H9 (cell line): ENCODE measurements at regions not wholly inside any gene's neighbourhood (a gene's known extent, or its start where the extent isn't known, plus 50 kb on each side); places are given as distances from the start of the nearest gene placed in this dataset.
"Not testable (repeated sequence)": the region's sequence is repeated elsewhere in the genome, so short reads cannot be mapped to it uniquely, and the experiment has no call there.

Experiments used
- DNase-seq: peaks from one replicate; pipeline ENCODE4 v3.0.0-alpha.2; 2017
- H2AFZ ChIP-seq: one replicate; pipeline ENCODE4 v1.6.1; 2013; ENCODE audit warnings: mild to moderate bottlenecking, low read length, control low read depth, moderate library complexity
- H2AK5ac ChIP-seq: 2 replicates; pipeline ENCODE4 v1.6.1; 2013; ENCODE audit warnings: low read length, control low read depth, mixed read lengths; ENCODE audit not compliant: insufficient read length
- H2BK120ac ChIP-seq: one replicate; pipeline ENCODE4 v1.6.1; 2013; ENCODE audit warnings: low read depth, mild to moderate bottlenecking, low read length, control low read depth, inconsistent platforms; ENCODE audit not compliant: poor library complexity, severe bottlenecking
- H2BK12ac ChIP-seq: 2 replicates; pipeline ENCODE4 v1.6.1; 2013; ENCODE audit warnings: low read length, control low read depth, mixed read lengths, low read depth; ENCODE audit not compliant: insufficient read length
- H2BK15ac ChIP-seq: 2 replicates; pipeline ENCODE4 v1.6.1; 2013; ENCODE audit warnings: low read depth, low read length, control low read depth
- H2BK20ac ChIP-seq: one replicate; pipeline ENCODE4 v1.6.1; 2013; ENCODE audit warnings: low read depth, mild to moderate bottlenecking, low read length, control low read depth, inconsistent platforms; ENCODE audit not compliant: poor library complexity, severe bottlenecking
- H2BK5ac ChIP-seq: 2 replicates; pipeline ENCODE4 v1.6.1; 2013; ENCODE audit warnings: low read length, control low read depth, mixed read lengths; ENCODE audit not compliant: insufficient read length
- H3K14ac ChIP-seq: 2 replicates; pipeline ENCODE4 v1.6.1; 2013; ENCODE audit warnings: low read length, control low read depth; ENCODE audit not compliant: insufficient read depth
- H3K18ac ChIP-seq: 2 replicates; pipeline ENCODE4 v1.6.1; 2013; ENCODE audit warnings: low read depth, mild to moderate bottlenecking, mixed read lengths, low read length, control low read depth; ENCODE audit not compliant: insufficient read length
- H3K23ac ChIP-seq: 2 replicates; pipeline ENCODE4 v1.6.1; 2013; ENCODE audit warnings: low read length, control low read depth, mixed read lengths, low read depth; ENCODE audit not compliant: insufficient read length
- H3K23me2 ChIP-seq: 2 replicates; pipeline ENCODE4 v1.6.1; 2013; ENCODE audit warnings: low read depth, mild to moderate bottlenecking, mixed read lengths, low read length, control low read depth; ENCODE audit not compliant: insufficient read length, poor library complexity, severe bottlenecking
- H3K27ac ChIP-seq: 2 replicates; pipeline ENCODE4 v1.5.1; 2013; ENCODE audit warnings: low read length, control low read depth, mixed read lengths, low read depth; ENCODE audit not compliant: insufficient read length
- H3K27me3 ChIP-seq: 2 replicates; pipeline ENCODE4 v1.6.1; 2013; ENCODE audit warnings: low read length, control low read depth, inconsistent platforms; ENCODE audit not compliant: insufficient read depth
- H3K4ac ChIP-seq: 2 replicates; pipeline ENCODE4 v1.6.1; 2013; ENCODE audit warnings: low read depth, mild to moderate bottlenecking, control low read depth, inconsistent platforms, low read length, moderate library complexity
- H3K4me1 ChIP-seq: 2 replicates; pipeline ENCODE4 v1.6.1; 2013; ENCODE audit warnings: low read length, control low read depth, inconsistent platforms; ENCODE audit not compliant: insufficient read depth
- H3K4me2 ChIP-seq: 2 replicates; pipeline ENCODE4 v1.6.1; 2013; ENCODE audit warnings: low read length, control low read depth, mixed read lengths; ENCODE audit not compliant: insufficient read length, insufficient read depth
- H3K56ac ChIP-seq: 2 replicates; pipeline ENCODE4 v1.6.1; 2013; ENCODE audit warnings: low read depth, mild to moderate bottlenecking, mixed read lengths, low read length, control low read depth; ENCODE audit not compliant: insufficient read length
- H3K79me1 ChIP-seq: 2 replicates; pipeline ENCODE4 v1.6.1; 2013; ENCODE audit warnings: low read depth, mild to moderate bottlenecking, moderate library complexity, low read length, control low read depth, inconsistent platforms; ENCODE audit not compliant: insufficient read depth, poor library complexity, severe bottlenecking
- H3K79me2 ChIP-seq: 2 replicates; pipeline ENCODE4 v1.6.1; 2013; ENCODE audit warnings: low read length, control low read depth, inconsistent platforms; ENCODE audit not compliant: insufficient read depth
- H3K9ac ChIP-seq: 2 replicates; pipeline ENCODE4 v1.6.1; 2013; ENCODE audit warnings: low read length, control low read depth, mixed read lengths; ENCODE audit not compliant: insufficient read length; ENCODE audit errors: extremely low read depth
- H3K9me3 ChIP-seq: one replicate; pipeline ENCODE4 v1.6.1; 2013; ENCODE audit warnings: low read depth, low read length, inconsistent platforms; ENCODE audit not compliant: control insufficient read depth
- H3T11ph ChIP-seq: one replicate; pipeline ENCODE4 v1.6.1; 2013; ENCODE audit warnings: mild to moderate bottlenecking, low read length, control low read depth, inconsistent platforms
- H4K20me1 ChIP-seq: one replicate; pipeline ENCODE4 v1.6.1; 2013; ENCODE audit not compliant: control insufficient read depth, insufficient read length, insufficient read depth
- H4K5ac ChIP-seq: 2 replicates; pipeline ENCODE4 v1.6.1; 2013; ENCODE audit warnings: low read depth, mild to moderate bottlenecking, mixed read lengths, low read length, control low read depth; ENCODE audit not compliant: insufficient read length
- H4K8ac ChIP-seq: replicated peaks from 2 replicates; pipeline ENCODE4 v1.6.1; 2013; ENCODE audit warnings: low read length, control low read depth, mixed read lengths, low read depth; ENCODE audit not compliant: insufficient read length
- H4K91ac ChIP-seq: 2 replicates; pipeline ENCODE4 v1.6.1; 2013; ENCODE audit warnings: low read depth, mild to moderate bottlenecking, moderate library complexity, mixed read lengths, low read length, control low read depth; ENCODE audit not compliant: insufficient read length
- H3K27ac Mint-ChIP-seq, 3 experiments: 2 replicates in 2 of 3; 3 replicates in 1 of 3; pipeline ENCODE4 v1.8.0; 2020 to 2021; ENCODE audit warnings: mixed read lengths in 3 of 3, mild to moderate bottlenecking in 1 of 3, moderate library complexity in 1 of 3
- H3K27me3 Mint-ChIP-seq: 2 replicates; pipeline ENCODE4 v1.8.0; 2021; ENCODE audit warnings: low read depth, mild to moderate bottlenecking, moderate library complexity, mixed read lengths
- H3K36me3 Mint-ChIP-seq, 3 experiments: 2 replicates in 2 of 3; 3 replicates in 1 of 3; pipeline ENCODE4 v1.8.0; 2020 to 2021; ENCODE audit warnings: low read depth in 3 of 3, mixed read lengths in 3 of 3; ENCODE audit not compliant: insufficient read depth in 1 of 3
- H3K4me1 Mint-ChIP-seq, 2 experiments: 2 replicates each; pipeline ENCODE4 v1.8.0; 2020; ENCODE audit warnings: mixed read lengths in 2 of 2
- H3K4me3 Mint-ChIP-seq, 2 experiments: 2 replicates in 1 of 2; 3 replicates in 1 of 2; pipeline ENCODE4 v1.8.0; 2020 to 2021; ENCODE audit warnings: mild to moderate bottlenecking in 2 of 2, mixed read lengths in 2 of 2, moderate library complexity in 1 of 2
- H3K9me3 Mint-ChIP-seq, 2 experiments: 2 replicates in 1 of 2; 3 replicates in 1 of 2; pipeline ENCODE4 v1.8.0; 2020; ENCODE audit warnings: mild to moderate bottlenecking in 2 of 2, mixed read lengths in 2 of 2, moderate library complexity in 1 of 2
- WGBS: extraction: QIAGEN DNeasy Blood & Tissue Kit; methylation state at CpG from one replicate; pipeline ENCODE4 v1.1.7; 2013; ENCODE audit warnings: missing lambda C conversion rate, low lambda C conversion rate, mixed read lengths; ENCODE audit not compliant: insufficient read length; ENCODE audit errors: extremely low coverage; 5-methylcytosine and 5-hydroxymethylcytosine counted together
- TF ChIP-seq, protein P1 (sequence below): fragments of 200-600 bp; sonication (generic); conservative IDR thresholded peaks from 3 replicates; pipeline ENCODE4 v1.8.0; 2021; ENCODE audit warnings: antibody characterized with exemption, mild to moderate bottlenecking

DNA sequence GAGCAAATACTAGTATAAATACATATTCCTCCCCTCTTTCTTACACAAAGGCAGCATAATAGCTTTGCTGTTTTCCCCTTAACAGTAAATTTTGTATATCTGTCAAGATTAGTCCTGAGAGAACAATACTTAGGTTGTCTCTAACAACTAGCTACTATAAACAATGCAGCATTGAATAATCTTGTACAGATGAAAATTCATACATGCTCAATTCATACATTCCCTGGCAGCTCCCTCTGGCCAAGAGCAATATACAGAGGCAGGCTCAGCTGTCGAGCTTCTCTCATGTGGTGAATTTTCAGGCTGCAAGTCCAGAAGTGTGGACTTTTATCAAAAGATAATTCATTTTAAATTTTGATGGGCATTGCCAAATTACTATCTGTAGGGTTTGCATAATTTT lies 81.2 kb upstream of the PTH start:
- Mint-ChIP-seq H3K9me3 (peaks cover 19 to 30% of the 10 kb centered on the region in 2 experiments), H3K36me3 (peaks cover 1 to 15% (median 13%) of the 10 kb centered on the region in 3 experiments; a peak in 6 of 7 replicates), H3K27me3 (peaks cover 3% of the 10 kb centered on the region), H3K4me3 (no peak overlapping the region), H3K27ac (no peak overlapping the region), H3K4me1 (no peaks in the 10 kb centered on the region)
- no peak overlapping the region for H2BK15ac ChIP-seq
- no peak overlapping the region for H3K56ac ChIP-seq
- H3K4ac ChIP-seq: no peak overlapping the region
- H2BK120ac ChIP-seq: no peak overlapping the region
- no peak overlapping the region for H2BK5ac ChIP-seq
- H2AK5ac ChIP-seq: no peak overlapping the region
- no peaks in the 10 kb centered on the region for H3K23me2 ChIP-seq
- no peak overlapping the region for H2BK12ac ChIP-seq
- no peak overlapping the region for H3K18ac ChIP-seq
- no peak overlapping the region for H4K5ac ChIP-seq
- H3T11ph ChIP-seq: no peak overlapping the region
- H3K4me1 ChIP-seq: no peaks in the 10 kb centered on the region
- no peaks in the 10 kb centered on the region for H3K9me3 ChIP-seq
- H3K23ac ChIP-seq: no peak overlapping the region
- no peak overlapping the region for H4K8ac ChIP-seq
- no peak overlapping the region for H3K9ac ChIP-seq
- H2AFZ ChIP-seq: no peak overlapping the region
- no peak overlapping the region for H2BK20ac ChIP-seq
- H3K27me3 ChIP-seq: no peaks in the 10 kb centered on the region; the same call in 1 of the 2 replicates
- no peak overlapping the region for H3K14ac ChIP-seq
- no peaks in the 10 kb centered on the region for H4K20me1 ChIP-seq
- no CpG with 5 or more reads among the region's 1 CpG for WGBS
- H3K4me2 ChIP-seq: no peak overlapping the region
- no peak for DNase-seq
- no peak overlapping the region for H3K27ac ChIP-seq
- no peaks in the 10 kb centered on the region for H3K79me2 ChIP-seq
- H4K91ac ChIP-seq: no peak overlapping the region
- H3K79me1 ChIP-seq: no peaks in the 10 kb centered on the region
- TF ChIP-seq, protein P1, sequence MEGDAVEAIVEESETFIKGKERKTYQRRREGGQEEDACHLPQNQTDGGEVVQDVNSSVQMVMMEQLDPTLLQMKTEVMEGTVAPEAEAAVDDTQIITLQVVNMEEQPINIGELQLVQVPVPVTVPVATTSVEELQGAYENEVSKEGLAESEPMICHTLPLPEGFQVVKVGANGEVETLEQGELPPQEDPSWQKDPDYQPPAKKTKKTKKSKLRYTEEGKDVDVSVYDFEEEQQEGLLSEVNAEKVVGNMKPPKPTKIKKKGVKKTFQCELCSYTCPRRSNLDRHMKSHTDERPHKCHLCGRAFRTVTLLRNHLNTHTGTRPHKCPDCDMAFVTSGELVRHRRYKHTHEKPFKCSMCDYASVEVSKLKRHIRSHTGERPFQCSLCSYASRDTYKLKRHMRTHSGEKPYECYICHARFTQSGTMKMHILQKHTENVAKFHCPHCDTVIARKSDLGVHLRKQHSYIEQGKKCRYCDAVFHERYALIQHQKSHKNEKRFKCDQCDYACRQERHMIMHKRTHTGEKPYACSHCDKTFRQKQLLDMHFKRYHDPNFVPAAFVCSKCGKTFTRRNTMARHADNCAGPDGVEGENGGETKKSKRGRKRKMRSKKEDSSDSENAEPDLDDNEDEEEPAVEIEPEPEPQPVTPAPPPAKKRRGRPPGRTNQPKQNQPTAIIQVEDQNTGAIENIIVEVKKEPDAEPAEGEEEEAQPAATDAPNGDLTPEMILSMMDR: no peak

DNA sequence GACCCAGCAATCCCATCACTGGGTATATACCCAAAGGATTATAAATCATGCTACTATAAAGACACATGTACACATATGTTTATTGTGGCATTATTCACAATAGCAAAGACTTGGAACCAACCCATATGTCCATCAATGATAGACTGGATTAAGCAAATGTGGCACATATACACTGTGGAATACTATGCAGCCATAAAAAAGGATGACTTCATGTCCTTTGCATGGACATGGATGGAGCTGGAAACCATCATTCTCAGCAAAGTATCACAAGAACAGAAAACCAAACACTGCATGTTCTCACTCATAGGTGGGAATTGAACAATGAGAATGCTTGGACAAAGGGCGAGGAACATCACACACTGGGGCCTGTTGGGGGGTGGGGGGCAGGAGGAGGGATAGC lies 79.6 kb upstream of the PTH start:
- H3K27ac ChIP-seq, H2BK15ac ChIP-seq, H3K79me1 ChIP-seq, H3K23me2 ChIP-seq, H3T11ph ChIP-seq, H3K18ac ChIP-seq, H3K4me2 ChIP-seq, H3K9me3 ChIP-seq, H2BK120ac ChIP-seq, H3K79me2 ChIP-seq, H2AK5ac ChIP-seq, H3K23ac ChIP-seq, H4K91ac ChIP-seq, H4K8ac ChIP-seq, H3K27me3 Mint-ChIP-seq, H4K20me1 ChIP-seq, H3K4me3 Mint-ChIP-seq, H3K56ac ChIP-seq, H3K27ac Mint-ChIP-seq, DNase-seq, H3K14ac ChIP-seq, H3K9ac ChIP-seq, H2BK20ac ChIP-seq, H3K27me3 ChIP-seq, H3K4ac ChIP-seq, H3K4me1 ChIP-seq, H3K36me3 Mint-ChIP-seq, H2BK5ac ChIP-seq, H3K4me1 Mint-ChIP-seq, H2AFZ ChIP-seq, H4K5ac ChIP-seq, H2BK12ac ChIP-seq: not testable (repeated sequence)
- peaks cover 8 to 14% of the 10 kb centered on the region in 2 experiments for H3K9me3 Mint-ChIP-seq
- WGBS: no CpG with 5 or more reads among the region's 1 CpG
